IMR-90 (cell line): ENCODE measurements at regions not wholly inside any gene's neighbourhood (a gene's known extent, or its start where the extent isn't known, plus 50 kb on each side); places are given as distances from the start of the nearest gene placed in this dataset.

Source experiments
- ATAC-seq: fragments of 200-7000 bp; cut with Tn5 transposase; 2 replicates; pipeline ENCODE4 v1.9.1; 2020; ENCODE audit warnings: low read depth, mild to moderate bottlenecking, moderate library complexity
- BruUV-seq: library from RNA; stranded (reverse); fragments of 400-500 nt; replicated peaks from 2 replicates; lab custom pipeline; 2021; lab: Mats Ljungman, UMichigan
- CTCF ChIA-PET: fragments of 300-600 bp; formaldehyde crosslinking; extraction: SDS; loops from one replicate; lab custom pipeline; 2021; ENCODE audit warnings: antibody characterized with exemption; lab: Yijun Ruan, JAX
- POLR2A ChIA-PET: fragments of 300-600 bp; sonication (Branson Sonifier 250); formaldehyde crosslinking; loops from one replicate; lab custom pipeline; 2022; ENCODE audit warnings: antibody characterized with exemption; ENCODE audit not compliant: unreplicated experiment; lab: Charles Lee
- DNase-seq: peaks from one replicate; pipeline ENCODE4 v3.0.0; 2013
- H2AFZ ChIP-seq: replicated peaks from 2 replicates; pipeline ENCODE3; 2013; ENCODE audit warnings: low read length, mild to moderate bottlenecking; ENCODE audit not compliant: poor library complexity
- H2AK5ac ChIP-seq: 2 replicates; pipeline ENCODE4 v1.6.1; 2013; ENCODE audit warnings: low read depth, low read length, inconsistent platforms
- H2AK9ac ChIP-seq: replicated peaks from 2 replicates; pipeline ENCODE3; 2013; ENCODE audit warnings: mild to moderate bottlenecking, low read depth, low read length, moderate library complexity; ENCODE audit not compliant: poor library complexity
- H2BK120ac ChIP-seq: 2 replicates; pipeline ENCODE4 v1.6.1; 2013; ENCODE audit warnings: low read depth, low read length, inconsistent platforms
- H2BK15ac ChIP-seq: 3 replicates; pipeline ENCODE4 v1.6.1; 2013; ENCODE audit warnings: low read depth, low read length, inconsistent platforms
- H2BK20ac ChIP-seq: 2 replicates; pipeline ENCODE4 v1.6.1; 2013; ENCODE audit warnings: low read depth, mild to moderate bottlenecking, inconsistent platforms, low read length, moderate library complexity
- H2BK5ac ChIP-seq: 2 replicates; pipeline ENCODE4 v1.6.1; 2013; ENCODE audit warnings: mild to moderate bottlenecking, low read depth, low read length, inconsistent platforms; ENCODE audit not compliant: poor library complexity, severe bottlenecking
- H3K14ac ChIP-seq: replicated peaks from 2 replicates; pipeline ENCODE4 v1.6.1; 2013; ENCODE audit warnings: low read depth, low read length, inconsistent platforms
- H3K18ac ChIP-seq: 2 replicates; pipeline ENCODE4 v1.6.1; 2013; ENCODE audit warnings: low read depth, low read length, control low read depth
- H3K23ac ChIP-seq: 2 replicates; pipeline ENCODE4 v1.6.1; 2013; ENCODE audit warnings: low read depth, low read length, inconsistent platforms
- H3K27ac ChIP-seq: 2 replicates; pipeline ENCODE4 v1.5.1; 2013; ENCODE audit warnings: mild to moderate bottlenecking, control low read depth, low read length; ENCODE audit not compliant: insufficient read depth
- H3K27me3 ChIP-seq: 2 replicates; pipeline ENCODE4 v1.6.1; 2013; ENCODE audit warnings: low read length; ENCODE audit not compliant: control insufficient read depth, insufficient read depth
- H3K36me3 ChIP-seq: 2 replicates; pipeline ENCODE4 v1.6.1; 2013; ENCODE audit warnings: low read length, mixed read lengths; ENCODE audit not compliant: control insufficient read depth, insufficient read depth
- H3K4ac ChIP-seq: 2 replicates; pipeline ENCODE4 v1.6.1; 2013; ENCODE audit warnings: low read depth, low read length, inconsistent platforms
- H3K4me1 ChIP-seq: 2 replicates; pipeline ENCODE4 v1.6.1; 2013; ENCODE audit warnings: low read length, mixed read lengths; ENCODE audit not compliant: control insufficient read depth, insufficient read depth
- H3K4me2 ChIP-seq: 2 replicates; pipeline ENCODE4 v1.6.1; 2013; ENCODE audit warnings: low read depth, mild to moderate bottlenecking, control low read depth, low read length, moderate library complexity
- H3K4me3 ChIP-seq: 2 replicates; pipeline ENCODE4 v1.5.1; 2013; ENCODE audit warnings: low read depth, mild to moderate bottlenecking, control low read depth, low read length, moderate library complexity; ENCODE audit not compliant: insufficient read depth
- H3K56ac ChIP-seq: 2 replicates; pipeline ENCODE4 v1.6.1; 2013; ENCODE audit warnings: low read length, inconsistent platforms; ENCODE audit not compliant: insufficient read depth; ENCODE audit errors: extremely low read depth
- H3K79me1 ChIP-seq, 2 experiments: 2 replicates each; pipeline ENCODE4 v1.6.1; 2013; ENCODE audit warnings: low read length in 2 of 2, inconsistent platforms in 1 of 2, low read depth in 1 of 2
- H3K9ac ChIP-seq: 2 replicates; pipeline ENCODE4 v1.6.1; 2013; ENCODE audit warnings: low read depth, low read length, control low read depth
- H3K9me1 ChIP-seq: 2 replicates; pipeline ENCODE4 v1.6.1; 2013; ENCODE audit warnings: low read length, inconsistent platforms; ENCODE audit not compliant: insufficient read depth
- H3K9me3 ChIP-seq: 2 replicates; pipeline ENCODE4 v1.6.1; 2013; ENCODE audit warnings: low read length; ENCODE audit not compliant: control insufficient read depth, insufficient read depth
- H4K20me1 ChIP-seq: 2 replicates; pipeline ENCODE4 v1.6.1; 2013; ENCODE audit warnings: low read length, inconsistent platforms; ENCODE audit not compliant: insufficient read depth
- H4K5ac ChIP-seq: 2 replicates; pipeline ENCODE4 v1.6.1; 2013; ENCODE audit warnings: mild to moderate bottlenecking, low read depth, low read length, control low read depth
- H4K8ac ChIP-seq, 2 experiments: 2 replicates each; pipeline ENCODE4 v1.6.1; 2013; ENCODE audit warnings: low read depth in 2 of 2, low read length in 2 of 2, control low read depth in 1 of 2, inconsistent platforms in 1 of 2
- H4K91ac ChIP-seq: 2 replicates; pipeline ENCODE4 v1.6.1; 2013; ENCODE audit warnings: low read depth, low read length, inconsistent platforms; ENCODE audit not compliant: insufficient read depth
- CHD1 ChIP-seq: IDR thresholded peaks from 2 replicates; pipeline ENCODE4 v1.6.1; 2012; ENCODE audit warnings: low read depth, low read length, improper control_type of control experiment
- FOS ChIP-seq: fragments of 150-350 bp; IDR thresholded peaks from 2 replicates; pipeline ENCODE4 v1.6.1; 2016; ENCODE audit warnings: low read depth, low read length
- MAFK ChIP-seq: IDR thresholded peaks from 2 replicates; pipeline ENCODE4 v1.6.1; 2012; ENCODE audit warnings: low read depth, low read length, improper control_type of control experiment
- NFE2L2 ChIP-seq: fragments of 150-350 bp; IDR thresholded peaks from 2 replicates; pipeline ENCODE4 v1.6.1; 2016; ENCODE audit warnings: low read depth, mild to moderate bottlenecking, low read length
- POLR2A ChIP-seq: IDR thresholded peaks from 2 replicates; pipeline ENCODE4 v1.6.1; 2012; ENCODE audit warnings: mild to moderate bottlenecking, low read depth, low read length
- RAD21 ChIP-seq: IDR thresholded peaks from 2 replicates; pipeline ENCODE4 v1.6.1; 2012; ENCODE audit warnings: low read length, improper control_type of control experiment
- WGBS, 2 experiments: methylation state at CpG; one replicate each; pipeline versions ENCODE4 v1.1.5 to v1.1.7; 2013; ENCODE audit warnings: missing lambda C conversion rate in 2 of 2; ENCODE audit not compliant: insufficient read length in 1 of 2; ENCODE audit errors: extremely low coverage in 2 of 2; 5-methylcytosine and 5-hydroxymethylcytosine counted together
- dilution Hi-C: fragments of 300-500 bp; cut with HindIII; formaldehyde crosslinking; loops from one replicate; pipeline ENCODE4 v1.14.3; 2018; ENCODE audit warnings: low sequenced_read_pairs; ENCODE audit not compliant: unreplicated experiment
- in situ Hi-C: fragments of 300-500 bp; cut with MboI; formaldehyde crosslinking; loops from 3 replicates; pipeline ENCODE4 v1.14.3; 2019; ENCODE audit warnings: low sequenced_read_pairs, inconsistent platforms, mixed read lengths
- intact Hi-C: fragments of 100-400 bp; cut with micrococcal nuclease; formaldehyde crosslinking; loops from 2 replicates; pipeline ENCODE4 v1.10.0; 2022
- TF ChIP-seq, protein P1 (sequence below): conservative IDR thresholded peaks from 2 replicates; pipeline ENCODE4 v1.5.1; 2012; ENCODE audit warnings: mild to moderate bottlenecking, low read depth, low read length, improper control_type of control experiment

- dilution Hi-C loops: no loop called here
- no peak overlapping the region for H3K56ac ChIP-seq
- no peak overlapping the region for H3K27ac ChIP-seq
- no peak overlapping the region for H2BK20ac ChIP-seq
- no peak overlapping the region for H3K9ac ChIP-seq
- H4K5ac ChIP-seq: no peak overlapping the region
- WGBS, 2 experiments: no CpG with 5 or more reads among the region's 1 CpG
- in situ Hi-C loops: no loop called here
- H2BK15ac ChIP-seq: no peak overlapping the region
- H3K27me3 ChIP-seq: no peaks in the 10 kb centered on the region
- POLR2A ChIA-PET: no interaction called here
- no peak overlapping the region for H2AK9ac ChIP-seq
- H3K4me3 ChIP-seq: no peak overlapping the region
- H4K91ac ChIP-seq: no peak overlapping the region
- H3K4me2 ChIP-seq: no peak overlapping the region
- CTCF ChIA-PET: no interaction called here
- peaks cover 2% of the 10 kb centered on the region; the same call in 1 of the 2 replicates for H3K9me3 ChIP-seq
- intact Hi-C loops: loop anchor here (1.0 to 10.0 kb wide), 4 partner anchors 236 to 873 kb away; no protein-coding TSS in a partner anchor
- H3K4ac ChIP-seq: no peak overlapping the region
- no peaks in the 10 kb centered on the region for H3K79me1 ChIP-seq
- no peak overlapping the region for H2BK5ac ChIP-seq
- no peak for DNase-seq
- no peaks in the 10 kb centered on the region for H3K36me3 ChIP-seq
- no peaks in the 10 kb centered on the region for H3K9me1 ChIP-seq
- no peak overlapping the region for H3K14ac ChIP-seq
- H3K4me1 ChIP-seq: no peaks in the 10 kb centered on the region
- TF ChIP-seq CHD1: no peak
- TF ChIP-seq, protein P1, sequence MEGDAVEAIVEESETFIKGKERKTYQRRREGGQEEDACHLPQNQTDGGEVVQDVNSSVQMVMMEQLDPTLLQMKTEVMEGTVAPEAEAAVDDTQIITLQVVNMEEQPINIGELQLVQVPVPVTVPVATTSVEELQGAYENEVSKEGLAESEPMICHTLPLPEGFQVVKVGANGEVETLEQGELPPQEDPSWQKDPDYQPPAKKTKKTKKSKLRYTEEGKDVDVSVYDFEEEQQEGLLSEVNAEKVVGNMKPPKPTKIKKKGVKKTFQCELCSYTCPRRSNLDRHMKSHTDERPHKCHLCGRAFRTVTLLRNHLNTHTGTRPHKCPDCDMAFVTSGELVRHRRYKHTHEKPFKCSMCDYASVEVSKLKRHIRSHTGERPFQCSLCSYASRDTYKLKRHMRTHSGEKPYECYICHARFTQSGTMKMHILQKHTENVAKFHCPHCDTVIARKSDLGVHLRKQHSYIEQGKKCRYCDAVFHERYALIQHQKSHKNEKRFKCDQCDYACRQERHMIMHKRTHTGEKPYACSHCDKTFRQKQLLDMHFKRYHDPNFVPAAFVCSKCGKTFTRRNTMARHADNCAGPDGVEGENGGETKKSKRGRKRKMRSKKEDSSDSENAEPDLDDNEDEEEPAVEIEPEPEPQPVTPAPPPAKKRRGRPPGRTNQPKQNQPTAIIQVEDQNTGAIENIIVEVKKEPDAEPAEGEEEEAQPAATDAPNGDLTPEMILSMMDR: no peak
- no peak for TF ChIP-seq MAFK
- no peak for TF ChIP-seq RAD21
- no peak for TF ChIP-seq POLR2A
- TF ChIP-seq FOS: no peak
- no peak for TF ChIP-seq NFE2L2
- no peak overlapping the region for H2BK120ac ChIP-seq
- no TSS peak for BruUV-seq
- no peak overlapping the region for H4K8ac ChIP-seq
- no peak overlapping the region for H3K18ac ChIP-seq
- no peak overlapping the region for H2AK5ac ChIP-seq
- no peaks in the 10 kb centered on the region for H4K20me1 ChIP-seq
- H2AFZ ChIP-seq: no peak overlapping the region
- ATAC-seq: no peak
- H3K23ac ChIP-seq: no peak overlapping the region
These were observed 798.7 kb downstream of the DIPK2A start for GRCh38 chr3:144770281-144770680.
